ENCODE measurements at regions not wholly inside any gene's neighbourhood (a gene's known extent, or its start where the extent isn't known, plus 50 kb on each side); places are given as distances from the start of the nearest gene placed in this dataset.
"Not testable (repeated sequence)": the region's sequence is repeated elsewhere in the genome, so short reads cannot be mapped to it uniquely, and the experiment has no call there.

DNA sequence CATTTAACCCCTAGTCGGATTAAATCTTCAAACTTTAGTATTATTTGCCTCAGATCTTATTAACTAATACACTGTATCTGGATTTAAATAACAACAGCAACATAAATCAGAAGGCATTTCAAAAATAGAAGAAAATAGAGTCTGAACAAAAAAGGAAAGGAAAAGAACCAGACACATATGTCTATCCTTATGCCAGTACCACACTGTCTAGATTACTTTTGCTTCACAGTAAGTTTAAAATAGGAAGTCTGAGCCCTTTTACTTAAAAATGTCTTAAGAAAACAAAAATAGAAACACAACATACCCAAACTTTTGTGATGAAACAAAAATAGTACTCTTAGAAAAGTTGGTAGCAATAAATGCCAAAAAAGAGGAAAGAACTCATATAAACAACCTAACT is 1615.8 kb downstream of the SI start:
- H3K27me3 Mint-ChIP-seq: no peaks in the 10 kb centered on the region
- POLR2A ChIA-PET: no interaction called here

DNA sequence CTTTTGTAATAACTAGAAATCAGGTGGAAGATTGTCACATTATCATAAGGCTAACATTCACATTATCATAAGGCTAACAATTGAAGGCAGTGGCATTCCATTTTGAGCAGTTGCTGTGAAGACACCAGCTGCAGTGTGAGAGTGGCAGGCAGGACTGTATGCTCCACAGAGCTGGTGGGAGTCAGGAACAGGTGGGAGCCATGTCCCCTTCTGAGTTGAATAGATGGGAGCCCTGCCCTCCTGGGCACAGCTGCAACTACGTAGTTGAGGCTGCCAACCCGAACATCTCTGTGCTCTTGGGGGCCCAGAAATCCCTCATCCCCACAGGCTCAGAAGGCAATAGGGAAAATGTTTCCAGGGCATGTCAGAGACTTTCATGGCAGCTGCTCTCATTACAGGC is 1627.6 kb downstream of the SI start:
- H3K4me1 Mint-ChIP-seq: no peaks in the 10 kb centered on the region
- ChIA-PET POLR2A (no interaction called here), CTCF (no interaction called here)
- no peak for DNase-seq
- H3K27ac Mint-ChIP-seq: no peak overlapping the region
- no peaks in the 10 kb centered on the region for H3K36me3 Mint-ChIP-seq (ENCODE audit: low read depth)
- H3K9me3 Mint-ChIP-seq: peaks cover 3% of the 10 kb centered on the region
- H3K4me3 Mint-ChIP-seq: no peak overlapping the region
- no peaks in the 10 kb centered on the region for H3K27me3 Mint-ChIP-seq

More for the DNA sequence above, 1615.8 kb downstream of the SI start:
- H3K4me3 Mint-ChIP-seq: no peak overlapping the region
- no peaks in the 10 kb centered on the region for H3K36me3 Mint-ChIP-seq (ENCODE audit: low read depth)
- DNase-seq: no peak
- peaks cover 4% of the 10 kb centered on the region for H3K9me3 Mint-ChIP-seq
- no peak overlapping the region for H3K27ac Mint-ChIP-seq
- CTCF ChIA-PET: interaction anchor here (0.6 kb wide), 1 partner anchor 65 kb away, joined by 3 read pairs; no protein-coding TSS in a partner anchor
- H3K4me1 Mint-ChIP-seq: no peaks in the 10 kb centered on the region

DNA sequence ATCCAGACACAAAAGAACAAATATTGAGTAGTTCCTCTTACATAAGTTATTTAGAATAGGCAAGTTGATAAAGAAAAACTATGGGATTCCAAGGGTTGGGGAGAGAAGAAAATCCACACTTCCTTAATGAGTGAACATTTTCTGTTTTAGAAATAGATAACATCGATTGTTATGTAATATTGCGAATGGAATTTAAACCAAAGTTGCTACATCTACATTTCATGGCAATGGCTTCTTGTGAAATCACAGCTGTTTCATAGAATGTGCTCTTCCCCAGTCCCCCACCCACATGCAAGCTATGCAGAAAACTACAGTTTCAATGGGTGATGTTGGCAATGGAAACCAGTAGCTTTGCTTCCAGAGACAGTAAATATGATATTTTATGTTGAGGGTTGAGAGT is 1639.5 kb downstream of the SI start:
- DNase-seq: no peak
- H3K27ac Mint-ChIP-seq: no peak overlapping the region
- CTCF ChIA-PET: no interaction called here
- POLR2A ChIA-PET: no interaction called here
- no peak overlapping the region for H3K4me3 Mint-ChIP-seq
- no peaks in the 10 kb centered on the region for H3K4me1 Mint-ChIP-seq
- H3K36me3 Mint-ChIP-seq (ENCODE audit: low read depth): no peaks in the 10 kb centered on the region
- H3K9me3 Mint-ChIP-seq: no peaks in the 10 kb centered on the region
- no peaks in the 10 kb centered on the region for H3K27me3 Mint-ChIP-seq

DNA sequence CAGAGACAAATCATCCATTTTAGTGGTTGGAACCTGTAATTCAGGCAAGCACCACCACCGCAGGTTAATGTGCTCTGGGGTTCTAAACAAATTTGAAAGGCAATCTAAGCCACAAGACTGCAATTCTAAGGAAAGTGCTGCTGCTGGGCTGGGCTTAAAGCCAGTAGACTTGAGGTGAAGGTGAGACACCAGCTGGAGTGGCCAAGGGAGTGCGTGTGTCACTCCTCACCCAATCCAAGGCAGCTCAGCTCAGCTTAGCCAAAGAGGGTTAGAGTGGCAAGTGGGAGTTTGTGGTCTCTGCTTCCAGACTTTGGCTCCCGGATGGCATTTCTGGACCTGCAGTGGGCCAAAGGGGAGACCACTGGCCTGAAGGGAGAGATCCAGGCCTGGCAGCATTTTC is 1655.6 kb downstream of the SI start:
- no peaks in the 10 kb centered on the region for H3K36me3 Mint-ChIP-seq (ENCODE audit: low read depth)
- H3K27me3 Mint-ChIP-seq: no peaks in the 10 kb centered on the region
- H3K4me1 Mint-ChIP-seq: no peaks in the 10 kb centered on the region
- ChIA-PET POLR2A (no interaction called here), CTCF (no interaction called here)
- H3K9me3 Mint-ChIP-seq: peaks cover 8% of the 10 kb centered on the region
- H3K4me3 Mint-ChIP-seq: no peak overlapping the region
- no peak overlapping the region for H3K27ac Mint-ChIP-seq
- DNase-seq: no peak

DNA sequence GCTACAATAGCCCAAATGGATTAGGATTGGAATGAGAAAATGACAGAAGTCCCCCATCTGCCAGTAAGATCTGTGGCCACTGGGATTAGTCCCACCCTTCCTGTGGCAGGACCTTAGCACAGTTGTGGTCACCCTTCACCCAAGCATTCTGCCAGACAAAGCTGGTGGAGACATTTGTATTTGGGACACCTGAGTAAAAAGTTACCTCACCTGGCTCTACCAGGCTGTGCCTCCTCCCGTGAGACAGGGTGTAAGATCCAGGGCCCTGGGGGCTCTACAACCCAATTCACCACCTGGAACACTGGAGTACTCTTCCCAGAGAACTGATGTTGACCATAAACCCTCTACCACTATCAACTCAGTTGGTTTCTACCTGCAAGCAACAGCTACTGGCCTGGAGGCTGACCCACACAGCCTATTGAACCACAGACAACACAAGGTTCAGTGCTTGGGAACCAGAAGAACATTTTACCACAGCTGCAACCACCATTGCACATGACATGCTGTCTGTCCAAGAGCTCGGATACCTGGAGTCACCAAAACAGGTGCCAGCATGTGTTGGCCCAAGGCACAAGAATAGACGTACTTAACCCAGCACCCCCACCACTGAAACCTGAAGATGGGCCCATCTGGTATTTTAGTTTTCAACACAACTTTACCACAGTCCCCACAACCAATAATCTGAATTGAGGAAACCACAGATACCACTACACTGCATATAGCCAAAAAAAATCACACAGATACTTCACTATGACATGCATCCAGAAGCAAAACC is 1686.7 kb downstream of the SI start:
- H3K4me1 Mint-ChIP-seq: no peaks in the 10 kb centered on the region
- no peak for DNase-seq
- peaks cover 6% of the 10 kb centered on the region for H3K9me3 Mint-ChIP-seq
- no peaks in the 10 kb centered on the region for H3K27me3 Mint-ChIP-seq
- ChIA-PET CTCF (no interaction called here), POLR2A (no interaction called here)
- no peak overlapping the region for H3K27ac Mint-ChIP-seq
- H3K36me3 Mint-ChIP-seq (ENCODE audit: low read depth): no peaks in the 10 kb centered on the region
- no peak overlapping the region for H3K4me3 Mint-ChIP-seq

DNA sequence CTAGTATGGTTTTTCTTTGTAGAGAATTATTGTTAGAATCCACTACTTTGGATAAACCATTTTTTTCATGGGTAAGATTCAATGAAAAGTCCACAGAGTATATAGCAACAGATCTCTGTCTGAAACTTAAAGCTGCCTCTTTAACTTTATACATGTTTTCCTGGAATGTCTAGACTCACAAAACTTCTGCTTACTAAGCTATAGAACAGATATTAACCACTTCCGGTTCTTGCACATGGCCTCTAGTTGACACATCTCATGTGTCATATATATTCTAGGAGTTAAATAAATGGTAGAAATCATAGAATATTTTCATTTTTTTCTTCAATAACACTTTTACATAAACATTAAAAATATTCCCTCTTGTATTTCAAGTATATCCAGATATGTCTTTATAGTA is 1693.9 kb downstream of the SI start:
- ChIA-PET POLR2A (no interaction called here), CTCF (no interaction called here)
- H3K27ac Mint-ChIP-seq: no peak overlapping the region
- no peaks in the 10 kb centered on the region for H3K9me3 Mint-ChIP-seq
- H3K36me3 Mint-ChIP-seq (ENCODE audit: low read depth): no peaks in the 10 kb centered on the region
- no peak for DNase-seq
- no peaks in the 10 kb centered on the region for H3K27me3 Mint-ChIP-seq
- no peaks in the 10 kb centered on the region for H3K4me1 Mint-ChIP-seq
- H3K4me3 Mint-ChIP-seq: no peak overlapping the region

DNA sequence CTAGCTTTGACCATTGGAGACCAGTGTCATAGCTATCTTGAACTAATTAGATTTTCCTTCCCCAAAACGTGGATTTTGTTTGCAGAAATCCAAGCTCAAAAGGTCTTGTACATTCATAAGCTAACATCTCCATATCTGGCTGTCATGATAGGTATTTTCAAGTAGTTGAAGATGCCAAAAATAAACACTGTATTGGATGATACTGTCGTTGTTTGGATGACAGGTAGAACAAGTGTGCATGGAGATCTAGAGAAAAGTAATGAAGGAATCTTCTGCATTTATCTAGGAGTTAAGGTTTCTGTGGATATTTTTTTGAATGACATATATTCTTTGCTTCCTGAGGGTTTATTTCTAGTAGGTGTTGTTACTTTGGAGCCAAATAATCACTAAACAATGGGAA is 1696.1 kb downstream of the SI start:
- Mint-ChIP-seq H3K9me3 (no peaks in the 10 kb centered on the region), H3K4me1 (no peaks in the 10 kb centered on the region), H3K36me3 (ENCODE audit: low read depth) (no peaks in the 10 kb centered on the region), H3K27me3 (no peaks in the 10 kb centered on the region), H3K4me3 (no peak overlapping the region), H3K27ac (no peak overlapping the region)
- DNase-seq: no peak
- ChIA-PET POLR2A (no interaction called here), CTCF (no interaction called here)

DNA sequence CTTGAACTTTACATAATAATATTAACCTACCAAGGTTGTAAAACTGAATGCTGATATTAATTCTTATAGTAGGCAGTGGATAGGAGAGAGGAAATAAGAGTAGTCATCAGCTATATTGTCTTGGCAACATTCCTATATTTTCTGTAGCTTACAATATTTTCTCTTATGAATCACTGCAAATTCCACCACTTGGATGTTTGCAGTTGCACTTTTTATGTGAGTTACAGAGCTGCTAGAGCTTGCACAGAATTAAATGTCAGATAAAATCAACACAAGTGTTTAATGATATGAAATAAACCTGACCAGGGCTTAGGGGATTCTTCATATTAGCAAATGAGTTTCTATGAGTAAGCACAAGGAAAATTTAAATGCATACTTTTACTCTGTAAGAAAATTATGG is 1710.1 kb downstream of the SI start:
- ChIA-PET CTCF (no interaction called here), POLR2A (no interaction called here)
- Mint-ChIP-seq H3K4me1 (no peaks in the 10 kb centered on the region), H3K9me3 (peaks cover 14% of the 10 kb centered on the region), H3K4me3 (no peak overlapping the region), H3K27me3 (no peaks in the 10 kb centered on the region), H3K36me3 (ENCODE audit: low read depth) (no peaks in the 10 kb centered on the region), H3K27ac (no peak overlapping the region)
- no peak for DNase-seq

DNA sequence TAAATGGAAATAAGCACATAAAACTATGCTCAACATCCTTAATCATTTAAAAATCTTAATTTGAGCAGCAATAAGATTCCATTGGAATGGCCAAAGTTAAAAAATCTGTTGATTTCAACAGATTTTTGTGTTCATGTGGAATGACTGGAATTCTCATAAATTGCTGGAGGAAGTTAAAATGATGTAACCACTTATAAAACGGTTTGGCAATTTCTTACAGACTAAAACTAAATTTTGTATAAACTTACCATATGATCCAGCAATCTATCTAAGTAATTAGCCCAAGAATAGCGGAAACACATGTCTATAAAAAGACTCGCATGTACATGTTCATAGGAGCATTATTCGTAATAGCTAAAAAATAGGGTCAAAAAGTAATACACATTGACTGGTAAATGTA is 1713.6 kb downstream of the SI start:
- ChIA-PET CTCF (no interaction called here), POLR2A (no interaction called here)
- Mint-ChIP-seq H3K27me3 (no peaks in the 10 kb centered on the region), H3K4me3 (no peak overlapping the region), H3K4me1 (no peaks in the 10 kb centered on the region), H3K9me3 (peaks cover 3% of the 10 kb centered on the region), H3K36me3 (ENCODE audit: low read depth) (no peaks in the 10 kb centered on the region), H3K27ac (no peak overlapping the region)
- DNase-seq: no peak

DNA sequence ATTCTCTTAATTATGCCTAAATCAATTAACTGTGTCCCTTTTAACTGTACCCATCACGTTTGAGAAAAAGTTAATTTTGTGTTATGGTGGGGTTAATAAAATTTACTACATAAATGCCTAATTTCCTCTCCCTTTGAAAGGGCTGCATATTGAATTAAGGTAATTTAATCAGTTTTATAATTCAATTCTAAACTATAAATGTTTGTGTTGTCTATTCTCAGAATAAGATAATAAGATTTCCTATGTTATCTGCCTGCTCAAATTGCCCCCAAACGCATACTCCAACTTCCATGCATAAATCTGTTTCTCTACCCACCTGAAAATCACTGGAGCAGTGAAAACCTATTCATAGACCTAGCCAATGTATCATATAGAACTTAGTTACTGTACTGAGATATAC is 1716.1 kb downstream of the SI start:
- peaks cover 2% of the 10 kb centered on the region for H3K9me3 Mint-ChIP-seq
- no peaks in the 10 kb centered on the region for H3K4me1 Mint-ChIP-seq
- H3K27me3 Mint-ChIP-seq: no peaks in the 10 kb centered on the region
- ChIA-PET POLR2A (no interaction called here), CTCF (no interaction called here)
- no peak for DNase-seq
- H3K4me3 Mint-ChIP-seq: no peak overlapping the region
- no peaks in the 10 kb centered on the region for H3K36me3 Mint-ChIP-seq (ENCODE audit: low read depth)
- no peak overlapping the region for H3K27ac Mint-ChIP-seq

DNA sequence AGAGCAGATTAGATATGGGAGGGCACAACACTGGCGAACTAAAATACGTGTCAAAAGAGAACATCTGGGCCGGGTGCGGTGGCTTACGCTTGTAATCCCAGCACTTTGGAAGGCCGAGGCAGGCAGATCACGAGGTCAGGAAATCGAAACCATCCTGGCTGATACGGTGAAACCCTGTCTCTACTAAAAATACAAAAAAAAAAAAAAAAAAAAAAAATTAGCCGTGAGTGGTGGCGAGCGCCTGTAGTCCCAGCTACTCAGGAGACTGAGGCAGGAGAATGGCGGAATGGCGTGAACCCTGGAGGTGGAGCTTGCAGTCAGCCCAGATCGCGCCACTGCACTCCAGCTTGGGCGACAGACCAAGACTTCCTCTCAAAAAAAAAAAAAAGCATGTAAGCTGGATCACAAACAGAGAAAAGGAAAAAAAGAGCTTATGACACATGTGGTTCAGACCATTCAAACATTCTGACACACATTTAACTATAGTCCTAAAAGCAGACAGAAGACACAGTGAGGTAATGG is 1716.9 kb downstream of the SI start:
- DNase-seq; H3K4me1 Mint-ChIP-seq; H3K27ac Mint-ChIP-seq; H3K36me3 Mint-ChIP-seq (ENCODE audit: low read depth); CTCF ChIA-PET; H3K9me3 Mint-ChIP-seq; H3K4me3 Mint-ChIP-seq; H3K27me3 Mint-ChIP-seq; POLR2A ChIA-PET: not testable (repeated sequence)

DNA sequence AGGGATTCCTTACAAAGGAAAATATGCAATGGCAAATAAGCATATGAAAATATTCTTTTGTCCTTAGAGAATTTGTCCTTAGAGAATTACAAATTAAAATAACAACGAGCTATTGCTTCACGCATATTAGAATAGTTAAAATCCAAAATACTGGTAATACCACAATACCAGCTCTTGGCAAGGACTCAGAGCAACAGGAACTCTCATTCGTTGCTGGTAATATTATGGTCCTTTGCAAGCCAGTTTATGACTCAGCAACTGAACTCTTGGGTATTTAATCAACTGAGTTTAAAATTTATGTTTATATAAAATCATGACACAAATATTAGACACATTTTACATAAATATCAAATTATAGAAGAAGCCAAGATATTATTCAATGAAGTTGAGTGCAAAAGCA is 1730.4 kb downstream of the SI start:
- ChIA-PET POLR2A (no interaction called here), CTCF (no interaction called here)
- no peaks in the 10 kb centered on the region for H3K4me1 Mint-ChIP-seq
- no peak overlapping the region for H3K4me3 Mint-ChIP-seq
- H3K27me3 Mint-ChIP-seq: no peaks in the 10 kb centered on the region
- H3K9me3 Mint-ChIP-seq: peaks cover 7% of the 10 kb centered on the region
- no peaks in the 10 kb centered on the region for H3K36me3 Mint-ChIP-seq (ENCODE audit: low read depth)
- no peak overlapping the region for H3K27ac Mint-ChIP-seq
- no peak for DNase-seq

DNA sequence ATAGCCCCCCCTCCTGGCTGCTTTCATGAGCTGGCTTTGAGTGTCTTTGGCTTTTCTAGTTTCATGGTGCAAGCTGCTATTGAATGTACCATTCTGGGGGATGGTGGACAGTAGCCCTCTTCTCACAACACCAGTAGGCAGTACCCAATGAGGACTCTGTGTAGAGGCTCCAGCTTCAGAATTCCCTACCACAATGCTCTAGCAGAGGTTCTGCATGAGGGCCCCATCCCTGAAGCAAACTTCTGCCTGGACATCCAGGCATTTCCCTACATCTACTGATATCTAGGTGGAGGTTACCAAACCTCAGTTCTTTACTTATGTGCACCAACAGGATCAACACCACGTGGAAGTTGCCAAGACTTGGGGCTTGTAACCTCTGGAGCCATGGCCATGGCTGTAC is 1742.9 kb downstream of the SI start:
- Mint-ChIP-seq H3K36me3 (ENCODE audit: low read depth) (no peaks in the 10 kb centered on the region), H3K4me1 (no peaks in the 10 kb centered on the region), H3K27ac (no peak overlapping the region), H3K4me3 (no peak overlapping the region), H3K9me3 (peaks cover 7% of the 10 kb centered on the region), H3K27me3 (no peaks in the 10 kb centered on the region)
- DNase-seq: no peak
- POLR2A ChIA-PET: no interaction called here
- CTCF ChIA-PET: no interaction called here

DNA sequence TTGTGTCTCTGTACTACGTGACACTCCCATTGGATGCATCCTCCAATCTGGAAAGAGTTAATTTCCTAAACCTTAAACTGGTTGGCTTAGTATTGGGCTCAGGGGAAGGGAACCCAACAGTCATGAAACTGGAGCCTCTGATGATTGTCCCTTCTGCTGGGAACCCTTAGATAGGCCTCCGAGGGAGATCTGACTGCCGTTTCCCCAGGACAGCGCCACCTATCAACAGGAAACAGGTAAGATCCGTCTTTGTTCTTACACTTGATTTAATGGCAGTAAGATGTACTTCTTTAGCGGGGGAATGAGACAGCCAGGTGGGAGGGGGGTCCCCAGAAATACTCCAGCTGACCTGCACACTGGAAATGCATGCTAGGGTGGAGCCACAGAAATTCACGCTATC is 1749.6 kb downstream of the SI start:
- Mint-ChIP-seq H3K9me3 (peaks cover 18% of the 10 kb centered on the region), H3K4me3 (no peak overlapping the region), H3K36me3 (ENCODE audit: low read depth) (no peaks in the 10 kb centered on the region), H3K27me3 (no peaks in the 10 kb centered on the region), H3K27ac (no peak overlapping the region), H3K4me1 (no peaks in the 10 kb centered on the region)
- POLR2A ChIA-PET: no interaction called here
- CTCF ChIA-PET: no interaction called here
- no peak for DNase-seq
